Aorta (tissue), 5 donors: ENCODE measurements at regions not wholly inside any gene's neighbourhood (a gene's known extent, or its start where the extent isn't known, plus 50 kb on each side); places are given as distances from the start of the nearest gene placed in this dataset.

Experiments used
- ATAC-seq: fragments of 200-7000 bp; cut with Tn5 transposase; one replicate; pipeline ENCODE4 v1.9.1; 2022; ENCODE audit warnings: moderate library complexity; ENCODE audit not compliant: low FRiP score
- DNase-seq, 2 donors: peaks; one replicate each; pipeline ENCODE4 v3.0.0-alpha.2; 2020
- H3K27ac ChIP-seq, 2 donors: one replicate each; pipeline ENCODE4 v1.5.1; 2013; ENCODE audit warnings: low read length in 2 of 2, mild to moderate bottlenecking in 2 of 2, moderate library complexity in 2 of 2, control low read depth in 1 of 2, inconsistent platforms in 1 of 2, low read depth in 1 of 2
- H3K27me3 ChIP-seq, 2 donors: one replicate each; pipeline ENCODE4 v1.6.1; 2013; ENCODE audit warnings: control low read depth in 1 of 2, low read length in 1 of 2, mild to moderate bottlenecking in 1 of 2, moderate library complexity in 1 of 2; ENCODE audit not compliant: insufficient read depth in 2 of 2, control insufficient read depth in 1 of 2
- H3K36me3 ChIP-seq, 2 donors: one replicate each; pipeline ENCODE4 v1.6.1; 2013; ENCODE audit warnings: control low read depth in 1 of 2, low read length in 1 of 2, mild to moderate bottlenecking in 1 of 2; ENCODE audit not compliant: insufficient read depth in 2 of 2, control insufficient read depth in 1 of 2
- H3K4me1 ChIP-seq, 2 donors: one replicate each; pipeline ENCODE4 v1.6.1; 2013; ENCODE audit warnings: low read length in 2 of 2, control low read depth in 1 of 2, mild to moderate bottlenecking in 1 of 2, moderate library complexity in 1 of 2; ENCODE audit not compliant: insufficient read depth in 2 of 2, control insufficient read depth in 1 of 2
- H3K4me3 ChIP-seq, 2 donors: one replicate each; pipeline ENCODE4 v1.5.1; 2013; ENCODE audit warnings: low read length in 2 of 2, control low read depth in 1 of 2, mild to moderate bottlenecking in 1 of 2
- H3K9me3 ChIP-seq: one replicate; pipeline ENCODE4 v1.6.1; 2013; ENCODE audit warnings: mild to moderate bottlenecking, low read length; ENCODE audit not compliant: control insufficient read depth
- WGBS, 2 donors: extraction: QIAGEN DNeasy Blood & Tissue Kit; methylation state at CpG; one replicate each; pipeline ENCODE4 v1.1.7; 2013; 5-methylcytosine and 5-hydroxymethylcytosine counted together
- intact Hi-C, 2 donors: fragments of 100-400 bp; cut with DNase I; formaldehyde crosslinking; loops; one replicate each; pipeline versions ENCODE4 v1.14.2 to v1.15.0; 2022
- donor health status: healthy with polysubstance abuse.
- donor health status: Bipolar disorder and iron deficiency.
- donor health status: DM: no; HTN: no; CAD: no.
- donor health status: DM: no; HTN: no; CAD: no.
- donor health status: DM: yes; HTN: yes; CAD: no.

DNA sequence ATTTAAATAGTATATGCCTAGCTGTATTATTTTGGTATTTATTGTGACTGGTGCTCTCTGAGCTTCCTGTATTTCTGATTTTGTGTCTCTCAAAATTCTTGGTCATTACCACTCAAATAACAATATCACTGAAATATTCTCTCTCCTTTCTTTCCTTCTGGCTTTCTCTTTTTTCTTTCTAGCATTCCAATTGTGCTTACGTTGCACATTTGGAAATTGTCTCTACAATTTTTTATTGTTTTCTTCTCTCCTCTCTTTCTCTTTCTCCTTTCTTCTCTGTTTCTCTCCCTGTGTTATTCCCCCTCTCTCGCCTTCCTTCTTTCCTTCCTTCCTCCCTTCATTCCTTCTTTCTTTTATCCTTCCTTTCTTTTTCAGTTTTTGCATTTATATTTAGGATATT is 89.6 kb upstream of the MCTP2 start:
- DNase-seq (no peak), ATAC-seq (no peak)
- 83 to 84% methylated on average over 2 of the region's 2 CpGs for WGBS, 2 donors
- no peaks in the 10 kb centered on the region for H3K9me3 ChIP-seq
- intact Hi-C loops: no loop called here
- no peaks in the 10 kb centered on the region for H3K36me3 ChIP-seq
- H3K27me3 ChIP-seq: no peaks in the 10 kb centered on the region
- no peaks in the 10 kb centered on the region for H3K4me1 ChIP-seq
- H3K27ac ChIP-seq: no peak overlapping the region
- H3K4me3 ChIP-seq: no peak overlapping the region

GRCh38 chr15:94135486-94136147 is 95.7 kb upstream of the MCTP2 start:
- no peaks in the 10 kb centered on the region for H3K4me1 ChIP-seq
- no peaks in the 10 kb centered on the region for H3K27me3 ChIP-seq
- no peaks in the 10 kb centered on the region for H3K36me3 ChIP-seq
- ATAC-seq: no peak
- 29 to 53% methylated on average over 1 of the region's 1 CpG for WGBS, 2 donors
- H3K4me3 ChIP-seq: no peak overlapping the region
- no peaks in the 10 kb centered on the region for H3K9me3 ChIP-seq
- DNase-seq: no peak
- H3K27ac ChIP-seq: no peak overlapping the region
- intact Hi-C loops: no loop called here

GRCh38 chr15:94131875-94132274 is 99.5 kb upstream of the MCTP2 start:
- no peak overlapping the region for H3K4me3 ChIP-seq
- no peaks in the 10 kb centered on the region for H3K27me3 ChIP-seq
- no peaks in the 10 kb centered on the region for H3K36me3 ChIP-seq
- H3K4me1 ChIP-seq: no peaks in the 10 kb centered on the region
- no peaks in the 10 kb centered on the region for H3K9me3 ChIP-seq
- intact Hi-C loops: no loop called here
- no peak for DNase-seq
- H3K27ac ChIP-seq: no peak overlapping the region
- ATAC-seq: no peak

GRCh38 chr15:94130504-94130903 is 100.9 kb upstream of the MCTP2 start:
- Histone ChIP-seq H3K9me3 (no peaks in the 10 kb centered on the region), H3K36me3 (no peaks in the 10 kb centered on the region), H3K27me3 (no peaks in the 10 kb centered on the region), H3K27ac (no peak overlapping the region), H3K4me3 (no peak overlapping the region), H3K4me1 (no peaks in the 10 kb centered on the region)
- no peak for ATAC-seq
- DNase-seq: no peak
- 91 to 97% methylated on average over 4 of the region's 4 CpGs for WGBS, 2 donors
- intact Hi-C loops: no loop called here

DNA sequence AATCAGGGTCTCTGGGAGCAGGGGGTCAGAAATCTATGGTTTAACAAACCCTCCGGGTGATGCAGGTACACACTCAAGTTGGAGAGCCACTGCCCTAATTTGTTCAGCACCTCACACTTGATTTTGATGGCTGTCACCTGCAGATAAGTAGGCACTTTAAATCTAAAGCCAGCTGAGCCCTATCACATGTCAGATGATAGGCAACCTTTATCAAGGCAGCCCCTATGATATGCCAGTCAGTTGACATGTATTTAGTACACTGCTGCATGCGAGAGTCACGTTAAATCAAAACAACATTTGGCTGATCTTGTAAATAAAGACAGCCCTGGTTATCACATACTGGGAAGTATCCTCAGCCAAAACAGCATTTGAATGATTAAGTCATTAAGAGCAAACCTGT is 104.4 kb upstream of the MCTP2 start:
- Histone ChIP-seq H3K36me3 (no peaks in the 10 kb centered on the region), H3K4me3 (no peak overlapping the region), H3K9me3 (no peaks in the 10 kb centered on the region), H3K4me1 (no peaks in the 10 kb centered on the region), H3K27ac (no peak overlapping the region), H3K27me3 (no peaks in the 10 kb centered on the region)
- DNase-seq (no peak), ATAC-seq (no peak)
- 66 to 78% methylated on average over 3 of the region's 3 CpGs for WGBS, 2 donors
- intact Hi-C loops: loop anchor here in 1 of 2 donors (10.0 kb wide), 2 partner anchors 132 to 1092 kb away; no protein-coding TSS in a partner anchor

DNA sequence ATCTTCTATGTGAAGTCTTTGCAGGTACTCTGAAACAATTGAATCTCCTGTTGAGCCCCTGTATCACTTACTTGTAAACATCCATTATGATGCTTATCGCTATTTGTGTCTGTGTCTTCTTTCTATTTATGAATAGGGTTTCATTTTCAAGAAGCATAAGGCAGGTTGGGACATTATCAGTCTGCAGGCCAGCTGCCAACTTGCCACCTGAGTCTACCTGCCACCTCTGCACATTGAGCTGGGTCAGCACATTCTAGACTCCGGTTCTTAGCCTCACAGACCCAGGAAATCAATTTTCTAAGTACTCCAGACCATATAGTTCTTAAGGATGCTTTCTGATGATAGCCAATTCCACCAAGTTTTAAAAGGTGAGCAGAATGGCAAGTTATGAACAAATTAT is 105.7 kb upstream of the MCTP2 start:
- intact Hi-C loops: loop anchor here in 1 of 2 donors (10.0 kb wide), 2 partner anchors 131 to 1091 kb away; no protein-coding TSS in a partner anchor
- H3K9me3 ChIP-seq: no peaks in the 10 kb centered on the region
- H3K27me3 ChIP-seq: no peaks in the 10 kb centered on the region
- no peak overlapping the region for H3K4me3 ChIP-seq
- WGBS, 2 donors: 93 to 94% methylated on average over 2 of the region's 2 CpGs
- H3K36me3 ChIP-seq: no peaks in the 10 kb centered on the region
- no peak for ATAC-seq
- no peak for DNase-seq
- H3K4me1 ChIP-seq: no peaks in the 10 kb centered on the region
- no peak overlapping the region for H3K27ac ChIP-seq

- Histone ChIP-seq H3K27me3 (no peaks in the 10 kb centered on the region), H3K36me3 (no peaks in the 10 kb centered on the region), H3K27ac (no peak overlapping the region), H3K4me3 (no peak overlapping the region), H3K4me1 (peaks cover 0 to under 1% of the 10 kb centered on the region in 2 donors), H3K9me3 (no peaks in the 10 kb centered on the region)
- ATAC-seq (peak; percentile 15), DNase-seq (no peak)
- intact Hi-C loops: loop anchor here in 1 of 2 donors (10.0 kb wide), 2 partner anchors 130 to 1090 kb away; no protein-coding TSS in a partner anchor
- 50 to 66% methylated on average over 2 of the region's 2 CpGs for WGBS, 2 donors
Observed at GRCh38 chr15:94125156-94125555, 106.2 kb upstream of the MCTP2 start.

DNA sequence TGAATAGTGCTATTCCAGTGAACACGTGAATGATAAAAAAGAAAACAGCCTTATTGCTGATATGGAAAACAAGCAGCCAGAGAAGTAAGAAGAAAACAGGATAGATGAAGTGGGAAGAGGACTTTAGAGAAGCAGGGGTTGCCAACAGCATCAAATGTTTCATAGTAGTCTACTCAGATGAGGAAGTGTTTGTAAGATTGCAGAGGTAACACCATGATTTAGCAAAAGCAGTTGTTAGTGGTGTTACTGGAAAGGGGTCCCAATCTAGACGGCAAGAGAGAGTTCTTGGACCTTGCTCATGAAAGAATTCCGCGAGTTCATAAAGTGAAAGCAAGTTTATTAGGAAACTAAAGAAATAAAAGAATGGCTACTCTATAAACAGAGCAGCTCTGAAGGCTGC is 108.8 kb upstream of the MCTP2 start:
- ATAC-seq (no peak), DNase-seq (no peak)
- Histone ChIP-seq H3K9me3 (no peaks in the 10 kb centered on the region), H3K4me1 (peaks cover 0 to 3% of the 10 kb centered on the region in 2 donors), H3K27ac (no peak overlapping the region), H3K36me3 (no peaks in the 10 kb centered on the region), H3K27me3 (no peaks in the 10 kb centered on the region), H3K4me3 (no peak overlapping the region)
- intact Hi-C loops: loop anchor here in 1 of 2 donors (10.0 kb wide), 2 partner anchors 128 to 1088 kb away; no protein-coding TSS in a partner anchor
- WGBS, 2 donors: 85 to 86% methylated on average over 4 of the region's 4 CpGs
